ENCODE measurements at regions not wholly inside any gene's neighbourhood (a gene's known extent, or its start where the extent isn't known, plus 50 kb on each side); places are given as distances from the start of the nearest gene placed in this dataset.
A peak's percentile ranks its signal among the peaks of the same experiment; 100 is the strongest.

GRCh38 chr10:1966712-1967376 lies 229.5 kb upstream of the ADARB2 start:
- Mint-ChIP-seq H3K27ac (no peak overlapping the region), H3K27me3 (no peaks in the 10 kb centered on the region), H3K36me3 (no peaks in the 10 kb centered on the region), H3K4me1 (no peaks in the 10 kb centered on the region), H3K9me3 (peaks cover 0 to 2% (median 0%) of the 10 kb centered on the region in 7 donors), H3K4me3 (no peak overlapping the region)
- Histone ChIP-seq H3K27ac (ENCODE audit: insufficient read depth, low read length, poor library complexity, severe bottlenecking) (no peak overlapping the region), H3K4me3 (ENCODE audit: low read depth, low read length) (no peak overlapping the region), H3K9me3 (ENCODE audit: control insufficient read depth in 2 of 2, low read length in 2 of 2) (no peaks in the 10 kb centered on the region), H3K4me1 (ENCODE audit: control insufficient read depth, insufficient read depth, low read length, poor library complexity, severe bottlenecking) (no peaks in the 10 kb centered on the region), H3K36me3 (ENCODE audit: control insufficient read depth, insufficient read depth, low read length) (no peaks in the 10 kb centered on the region), H3K27me3 (ENCODE audit: control insufficient read depth, insufficient read depth, low read length) (no peaks in the 10 kb centered on the region)
- no peak for DNase-seq
- no peak for ATAC-seq (ENCODE audit: low read depth in 2 of 2)

DNA sequence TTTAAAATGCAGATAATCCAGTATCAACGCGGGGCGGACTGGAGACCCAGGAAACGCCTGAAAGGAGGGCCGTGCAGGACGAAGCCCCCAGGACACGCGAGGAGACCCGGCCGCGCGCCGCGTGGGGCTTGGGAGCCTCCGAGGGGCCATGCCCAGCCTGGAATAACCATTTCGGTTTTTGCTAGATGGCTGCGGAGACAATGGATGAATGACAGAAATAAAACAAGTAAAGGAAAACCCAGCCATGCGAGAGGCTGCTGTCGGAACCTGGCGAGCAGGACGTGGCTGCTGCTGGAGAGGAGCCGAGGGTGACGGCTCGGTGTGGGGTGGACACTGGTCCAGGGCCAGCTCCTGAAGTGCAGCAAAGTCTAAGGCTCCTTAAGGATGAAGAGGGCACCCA lies 227.2 kb upstream of the ADARB2 start:
- no peak overlapping the region for H3K4me3 Mint-ChIP-seq
- H3K4me1 Mint-ChIP-seq: no peaks in the 10 kb centered on the region
- no peaks in the 10 kb centered on the region for H3K27me3 Mint-ChIP-seq
- no peaks in the 10 kb centered on the region for H3K36me3 Mint-ChIP-seq
- H3K36me3 ChIP-seq (ENCODE audit: control insufficient read depth, insufficient read depth, low read length): no peaks in the 10 kb centered on the region
- no peaks in the 10 kb centered on the region for H3K4me1 ChIP-seq (ENCODE audit: control insufficient read depth, insufficient read depth, low read length, poor library complexity, severe bottlenecking)
- H3K27ac ChIP-seq (ENCODE audit: insufficient read depth, low read length, poor library complexity, severe bottlenecking): no peak overlapping the region
- ATAC-seq (ENCODE audit: low read depth in 2 of 2) (no peak), DNase-seq (no peak)
- H3K9me3 ChIP-seq (ENCODE audit: control insufficient read depth in 2 of 2, low read length in 2 of 2): no peaks in the 10 kb centered on the region
- H3K4me3 ChIP-seq (ENCODE audit: low read depth, low read length): no peak overlapping the region
- H3K27me3 ChIP-seq (ENCODE audit: control insufficient read depth, insufficient read depth, low read length): no peaks in the 10 kb centered on the region
- H3K9me3 Mint-ChIP-seq: no peaks in the 10 kb centered on the region
- H3K27ac Mint-ChIP-seq: no peak overlapping the region

GRCh38 chr10:1963341-1963740 lies 226.0 kb upstream of the ADARB2 start:
- no peak for DNase-seq
- Mint-ChIP-seq H3K4me1 (no peaks in the 10 kb centered on the region), H3K36me3 (no peaks in the 10 kb centered on the region)

GRCh38 chr10:1961989-1962388 lies 224.7 kb upstream of the ADARB2 start:
- Histone ChIP-seq H3K9me3 (ENCODE audit: control insufficient read depth in 2 of 2, low read length in 2 of 2) (no peaks in the 10 kb centered on the region), H3K36me3 (ENCODE audit: control insufficient read depth, insufficient read depth, low read length) (no peaks in the 10 kb centered on the region), H3K4me3 (ENCODE audit: low read depth, low read length) (no peak overlapping the region), H3K27ac (ENCODE audit: insufficient read depth, low read length, poor library complexity, severe bottlenecking) (no peak overlapping the region), H3K27me3 (ENCODE audit: control insufficient read depth, insufficient read depth, low read length) (no peaks in the 10 kb centered on the region), H3K4me1 (ENCODE audit: control insufficient read depth, insufficient read depth, low read length, poor library complexity, severe bottlenecking) (no peaks in the 10 kb centered on the region)
- Mint-ChIP-seq H3K9me3 (no peaks in the 10 kb centered on the region), H3K27ac (no peak overlapping the region), H3K36me3 (no peaks in the 10 kb centered on the region), H3K27me3 (no peaks in the 10 kb centered on the region), H3K4me1 (no peaks in the 10 kb centered on the region), H3K4me3 (no peak overlapping the region)
- DNase-seq: no peak
- ATAC-seq (ENCODE audit: low read depth in 2 of 2): no peak

More at GRCh38 chr10:1963341-1963740, 226.0 kb upstream of the ADARB2 start:
- H3K36me3 ChIP-seq (ENCODE audit: control insufficient read depth, insufficient read depth, low read length): no peaks in the 10 kb centered on the region
- Mint-ChIP-seq H3K27ac (no peak overlapping the region), H3K27me3 (no peaks in the 10 kb centered on the region), H3K4me3 (no peak overlapping the region), H3K9me3 (no peaks in the 10 kb centered on the region)
- no peak for ATAC-seq (ENCODE audit: low read depth in 2 of 2)
- H3K4me3 ChIP-seq (ENCODE audit: low read depth, low read length): no peak overlapping the region
- no peaks in the 10 kb centered on the region for H3K9me3 ChIP-seq (ENCODE audit: control insufficient read depth in 2 of 2, low read length in 2 of 2)
- H3K27me3 ChIP-seq (ENCODE audit: control insufficient read depth, insufficient read depth, low read length): no peaks in the 10 kb centered on the region
- H3K27ac ChIP-seq (ENCODE audit: insufficient read depth, low read length, poor library complexity, severe bottlenecking): no peak overlapping the region
- H3K4me1 ChIP-seq (ENCODE audit: control insufficient read depth, insufficient read depth, low read length, poor library complexity, severe bottlenecking): no peaks in the 10 kb centered on the region

- no peaks in the 10 kb centered on the region for H3K27me3 Mint-ChIP-seq
- Histone ChIP-seq H3K4me1 (ENCODE audit: control insufficient read depth, insufficient read depth, low read length, poor library complexity, severe bottlenecking) (no peaks in the 10 kb centered on the region), H3K27me3 (ENCODE audit: control insufficient read depth, insufficient read depth, low read length) (no peaks in the 10 kb centered on the region), H3K36me3 (ENCODE audit: control insufficient read depth, insufficient read depth, low read length) (no peaks in the 10 kb centered on the region), H3K27ac (ENCODE audit: insufficient read depth, low read length, poor library complexity, severe bottlenecking) (no peak overlapping the region), H3K9me3 (ENCODE audit: control insufficient read depth in 2 of 2, low read length in 2 of 2) (no peaks in the 10 kb centered on the region), H3K4me3 (ENCODE audit: low read depth, low read length) (no peak overlapping the region)
- ATAC-seq (ENCODE audit: low read depth in 2 of 2): no peak
- DNase-seq: no peak
- no peaks in the 10 kb centered on the region for H3K4me1 Mint-ChIP-seq
- no peak overlapping the region for H3K4me3 Mint-ChIP-seq
- no peak overlapping the region for H3K27ac Mint-ChIP-seq
- no peaks in the 10 kb centered on the region for H3K36me3 Mint-ChIP-seq
- H3K9me3 Mint-ChIP-seq: no peaks in the 10 kb centered on the region
Observed at GRCh38 chr10:1960982-1961381, 223.7 kb upstream of the ADARB2 start.

- Histone ChIP-seq H3K27me3 (ENCODE audit: control insufficient read depth, insufficient read depth, low read length) (no peaks in the 10 kb centered on the region), H3K9me3 (ENCODE audit: control insufficient read depth in 2 of 2, low read length in 2 of 2) (peaks cover 0 to 3% of the 10 kb centered on the region in 2 experiments), H3K4me3 (ENCODE audit: low read depth, low read length) (no peak overlapping the region), H3K36me3 (ENCODE audit: control insufficient read depth, insufficient read depth, low read length) (no peaks in the 10 kb centered on the region), H3K27ac (ENCODE audit: insufficient read depth, low read length, poor library complexity, severe bottlenecking) (no peak overlapping the region), H3K4me1 (ENCODE audit: control insufficient read depth, insufficient read depth, low read length, poor library complexity, severe bottlenecking) (no peaks in the 10 kb centered on the region)
- no peaks in the 10 kb centered on the region for H3K36me3 Mint-ChIP-seq
- no peaks in the 10 kb centered on the region for H3K4me1 Mint-ChIP-seq
- H3K4me3 Mint-ChIP-seq: no peak overlapping the region
- H3K27me3 Mint-ChIP-seq: no peaks in the 10 kb centered on the region
- peak in 1 of 2 donors; percentile 58 for ATAC-seq (ENCODE audit: low read depth in 2 of 2)
- peak in 1 of 3 donors; percentile 13 for DNase-seq
- H3K9me3 Mint-ChIP-seq: no peaks in the 10 kb centered on the region
- peak overlapping the region in 1 of 3 donors; percentile 83 for H3K27ac Mint-ChIP-seq
Observed at GRCh38 chr10:1957057-1957456, 219.7 kb upstream of the ADARB2 start.

GRCh38 chr10:1954300-1954699 lies 217.0 kb upstream of the ADARB2 start:
- no peaks in the 10 kb centered on the region for H3K27me3 ChIP-seq (ENCODE audit: control insufficient read depth, insufficient read depth, low read length)
- H3K4me3 ChIP-seq (ENCODE audit: low read depth, low read length): no peak overlapping the region
- peaks cover 0 to 3% of the 10 kb centered on the region in 2 experiments for H3K9me3 ChIP-seq (ENCODE audit: control insufficient read depth in 2 of 2, low read length in 2 of 2)
- H3K36me3 ChIP-seq (ENCODE audit: control insufficient read depth, insufficient read depth, low read length): no peaks in the 10 kb centered on the region
- Mint-ChIP-seq H3K4me3 (no peak overlapping the region), H3K27me3 (peaks cover 4% of the 10 kb centered on the region), H3K4me1 (peaks cover 0 to 3% (median 0%) of the 10 kb centered on the region in 4 donors), H3K9me3 (peaks cover 0 to 2% (median 0%) of the 10 kb centered on the region in 7 donors), H3K27ac (no peak overlapping the region), H3K36me3 (no peaks in the 10 kb centered on the region)
- ATAC-seq (ENCODE audit: low read depth in 2 of 2) (no peak), DNase-seq (no peak)
- no peak overlapping the region for H3K27ac ChIP-seq (ENCODE audit: insufficient read depth, low read length, poor library complexity, severe bottlenecking)
- no peaks in the 10 kb centered on the region for H3K4me1 ChIP-seq (ENCODE audit: control insufficient read depth, insufficient read depth, low read length, poor library complexity, severe bottlenecking)
